Activated T-helper 1 cell treated with anti-CD3 and anti-CD28 coated beads, Interleukin-12 subunit alpha, Interleukin-12 subunit beta, Interleukin-2, Interleukin-4 antibody, amounts not matched to agents 30 ng/mL and 10 ng/mL and 1 ng/mL, durations not matched to agents 14 hours and 24 hours and 36 hours (primary cell): ENCODE measurements at regions not wholly inside any gene's neighbourhood (a gene's known extent, or its start where the extent isn't known, plus 50 kb on each side); places are given as distances from the start of the nearest gene placed in this dataset.
"Not testable (repeated sequence)": the region's sequence is repeated elsewhere in the genome, so short reads cannot be mapped to it uniquely, and the experiment has no call there.

Experiments
- DNase-seq: peaks from one replicate; pipeline ENCODE4 v3.0.0; 2021; ENCODE audit warnings: low spot score
- H3K27ac Mint-ChIP-seq: one replicate; pipeline ENCODE4 v1.8.0; 2021; ENCODE audit warnings: mild to moderate bottlenecking, mixed read lengths
- H3K27me3 Mint-ChIP-seq: one replicate; pipeline ENCODE4 v1.8.0; 2022; ENCODE audit warnings: mild to moderate bottlenecking, moderate library complexity, mixed read lengths; ENCODE audit not compliant: insufficient read depth
- H3K36me3 Mint-ChIP-seq: one replicate; pipeline ENCODE4 v1.8.0; 2021; ENCODE audit warnings: low read depth, mixed read lengths
- H3K4me1 Mint-ChIP-seq: one replicate; pipeline ENCODE4 v1.8.0; 2021; ENCODE audit warnings: low read depth, mixed read lengths
- H3K4me3 Mint-ChIP-seq: one replicate; pipeline ENCODE4 v1.8.0; 2021; ENCODE audit warnings: mild to moderate bottlenecking, moderate library complexity, mixed read lengths
- H3K9me3 Mint-ChIP-seq: one replicate; pipeline ENCODE4 v1.8.0; 2021; ENCODE audit warnings: mixed read lengths
- intact Hi-C: fragments of 100-400 bp; cut with micrococcal nuclease; formaldehyde crosslinking; loops from one replicate; pipeline ENCODE4 v1.15.1; 2024

GRCh38 chr3:48068886-48069285, 52.7 kb upstream of the MAP4 start:
- intact Hi-C loops, result no loop called here
- peaks cover 16% of the 10 kb centered on the region for H3K36me3 Mint-ChIP-seq
- no peak overlapping the region for H3K4me3 Mint-ChIP-seq
- peaks cover 17% of the 10 kb centered on the region for H3K4me1 Mint-ChIP-seq
- H3K9me3 Mint-ChIP-seq, result no peaks in the 10 kb centered on the region
- no peak for DNase-seq
- no peak overlapping the region for H3K27ac Mint-ChIP-seq
- H3K27me3 Mint-ChIP-seq, result no peaks in the 10 kb centered on the region

DNA sequence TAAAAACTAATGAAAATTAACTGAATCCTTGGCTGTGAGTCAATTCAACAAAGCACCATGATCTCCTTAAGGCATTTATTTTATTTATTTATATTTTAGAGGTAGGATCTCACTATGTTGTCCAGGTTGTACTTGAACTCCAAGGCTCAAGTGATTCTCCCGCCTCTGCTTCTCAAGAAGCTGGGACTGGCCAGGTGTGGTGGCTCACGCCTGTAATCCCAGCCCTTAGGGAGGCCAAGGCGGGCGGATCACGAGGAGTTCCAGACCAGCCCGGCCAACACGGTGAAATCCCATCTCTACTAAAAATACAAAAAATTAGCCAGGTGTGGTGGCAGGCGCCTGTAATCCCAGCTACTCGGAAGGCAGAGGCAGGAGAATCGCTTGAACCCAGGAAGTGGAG, 52.1 kb upstream of the MAP4 start:
- Mint-ChIP-seq H3K4me1 (peaks cover 22% of the 10 kb centered on the region), H3K36me3 (peaks cover 14% of the 10 kb centered on the region)
- H3K27ac Mint-ChIP-seq, H3K4me3 Mint-ChIP-seq, H3K27me3 Mint-ChIP-seq, H3K9me3 Mint-ChIP-seq, intact Hi-C loops, DNase-seq: not testable (repeated sequence)

DNA sequence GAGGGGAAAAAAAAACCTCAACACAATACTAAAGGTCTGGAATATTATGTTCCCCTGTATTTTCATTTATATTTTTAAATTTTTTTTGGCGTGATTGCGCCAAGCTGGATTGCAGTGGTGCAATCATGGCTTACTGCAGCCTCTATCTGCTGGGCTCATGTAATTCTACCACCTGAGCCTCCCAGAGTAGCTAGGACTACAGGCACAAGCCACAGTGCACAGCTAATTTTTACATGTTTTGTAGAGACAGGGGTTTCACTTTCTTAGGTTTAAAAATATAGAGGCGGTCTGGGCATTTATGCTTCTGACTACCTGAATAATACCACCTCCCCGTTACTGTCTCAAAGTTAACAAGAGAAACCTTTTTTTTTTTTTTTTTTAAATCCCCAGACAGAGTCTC, 51.1 kb upstream of the MAP4 start:
- no peaks in the 10 kb centered on the region for H3K9me3 Mint-ChIP-seq
- no peak overlapping the region for H3K4me3 Mint-ChIP-seq

More for the DNA sequence above, 51.1 kb upstream of the MAP4 start:
- Mint-ChIP-seq H3K36me3 (peaks cover 14% of the 10 kb centered on the region), H3K4me1 (peaks cover 23% of the 10 kb centered on the region), H3K27me3 (no peaks in the 10 kb centered on the region), H3K27ac (no peak overlapping the region)
- intact Hi-C loops, result no loop called here
- no peak for DNase-seq
